ENCODE measurements at regions not wholly inside any gene's neighbourhood (a gene's known extent, or its start where the extent isn't known, plus 50 kb on each side); places are given as distances from the start of the nearest gene placed in this dataset.
"Not testable (repeated sequence)": the region's sequence is repeated elsewhere in the genome, so short reads cannot be mapped to it uniquely, and the experiment has no call there.

GRCh38 chr4:19214591-19215186 is 1037.0 kb upstream of the SLIT2 start:
- no peak for DNase-seq (ENCODE audit: low spot score)

DNA sequence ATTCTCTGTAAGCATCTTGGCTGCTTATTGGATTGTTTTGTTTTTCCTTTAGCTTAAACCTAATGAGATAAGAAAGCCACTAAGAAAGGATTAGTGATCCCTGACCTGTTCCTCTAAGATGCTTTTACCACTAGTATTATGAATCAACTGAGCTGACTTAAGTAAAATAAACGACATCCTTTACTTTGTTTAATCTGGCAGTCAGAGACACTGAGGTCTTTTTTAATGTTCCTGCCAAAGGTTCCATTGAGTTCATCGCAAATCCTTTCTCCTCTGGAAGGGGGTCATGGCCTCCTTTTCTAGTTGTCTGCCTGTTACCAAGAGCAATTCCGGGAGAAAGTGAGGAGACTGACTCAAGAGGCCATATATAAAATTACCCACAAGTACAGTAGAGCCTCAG is 1038.3 kb upstream of the SLIT2 start:
- no peak for DNase-seq (ENCODE audit: low spot score)

- no peak for DNase-seq (ENCODE audit: low spot score)
These were observed 1045.9 kb upstream of the SLIT2 start for GRCh38 chr4:19205853-19206252.

DNA sequence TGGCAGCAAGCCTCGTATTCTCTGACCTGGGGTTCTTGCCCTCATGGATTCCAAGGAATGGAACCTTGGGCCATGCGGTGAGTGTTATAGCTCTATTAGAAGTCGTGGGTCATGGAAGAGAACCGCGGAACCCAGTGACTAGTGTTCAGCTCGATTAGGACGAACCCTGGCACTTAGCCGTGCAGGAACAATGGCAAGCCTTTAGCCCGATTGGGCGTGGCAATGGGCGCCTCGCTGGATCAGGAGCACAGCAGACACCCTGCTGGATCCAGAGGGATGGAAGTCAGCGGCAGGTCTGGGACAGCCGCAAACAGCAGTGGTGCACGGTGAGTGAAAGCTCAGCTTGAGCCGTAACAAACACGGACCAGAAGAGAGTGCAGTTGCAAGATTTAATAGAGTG is 1053.9 kb upstream of the SLIT2 start:
- DNase-seq (ENCODE audit: low spot score), result not testable (repeated sequence)

DNA sequence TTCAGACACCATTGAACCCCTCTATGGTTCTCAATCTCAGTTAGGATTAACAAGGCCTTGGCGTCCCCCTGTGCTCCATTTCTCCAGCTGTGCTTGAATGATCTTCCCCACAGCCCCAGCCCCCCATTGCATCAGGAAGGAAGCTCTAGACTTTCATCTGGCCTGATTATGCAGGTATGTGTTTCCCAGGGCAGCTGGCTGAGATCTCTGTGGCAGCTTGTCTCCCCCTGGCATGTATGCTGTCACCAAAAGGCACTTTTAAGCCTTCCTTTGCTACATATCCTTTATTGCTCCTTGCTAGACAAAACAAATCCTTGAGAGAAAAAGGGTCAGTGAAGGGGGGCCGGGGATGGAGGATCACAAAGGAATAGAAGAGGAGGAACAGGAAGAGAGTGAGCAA is 1056.0 kb upstream of the SLIT2 start:
- DNase-seq (ENCODE audit: low spot score), result no peak

- no peak for DNase-seq (ENCODE audit: low spot score)
These were observed 1057.0 kb upstream of the SLIT2 start for GRCh38 chr4:19194672-19195071.

DNA sequence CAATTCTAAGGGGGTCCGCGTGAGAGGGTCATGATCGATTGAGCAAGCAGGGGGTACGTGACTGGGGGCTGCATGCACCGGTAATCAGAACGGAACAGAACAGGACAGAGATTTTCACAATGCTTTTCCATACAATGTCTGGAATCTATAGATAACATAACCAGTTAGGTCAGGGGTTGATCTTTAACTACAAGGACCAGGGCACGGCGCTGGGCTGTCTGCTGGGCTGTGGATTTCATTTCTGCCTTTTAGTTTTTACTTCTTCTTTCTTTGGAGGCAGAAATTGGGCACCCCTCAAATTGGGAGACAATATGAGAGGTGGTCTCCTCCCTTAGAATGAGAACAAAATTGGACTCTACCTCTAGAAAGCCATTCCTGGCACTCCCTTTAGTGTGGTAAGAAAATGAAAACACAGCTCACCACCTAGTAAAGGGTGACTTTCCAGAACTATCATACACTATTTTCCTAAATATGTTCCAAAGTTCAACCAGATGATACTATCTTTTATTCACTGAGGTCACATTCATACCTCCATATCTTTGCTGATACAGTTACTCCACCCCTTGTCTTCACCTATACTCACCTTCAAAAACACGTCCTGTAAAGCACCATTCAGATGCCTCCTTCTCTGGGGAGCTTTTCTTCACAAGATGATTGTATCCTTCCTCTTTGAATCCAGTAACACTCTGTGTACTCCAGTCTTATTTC is 1058.3 kb upstream of the SLIT2 start:
- DNase-seq (ENCODE audit: low spot score), result no peak

DNA sequence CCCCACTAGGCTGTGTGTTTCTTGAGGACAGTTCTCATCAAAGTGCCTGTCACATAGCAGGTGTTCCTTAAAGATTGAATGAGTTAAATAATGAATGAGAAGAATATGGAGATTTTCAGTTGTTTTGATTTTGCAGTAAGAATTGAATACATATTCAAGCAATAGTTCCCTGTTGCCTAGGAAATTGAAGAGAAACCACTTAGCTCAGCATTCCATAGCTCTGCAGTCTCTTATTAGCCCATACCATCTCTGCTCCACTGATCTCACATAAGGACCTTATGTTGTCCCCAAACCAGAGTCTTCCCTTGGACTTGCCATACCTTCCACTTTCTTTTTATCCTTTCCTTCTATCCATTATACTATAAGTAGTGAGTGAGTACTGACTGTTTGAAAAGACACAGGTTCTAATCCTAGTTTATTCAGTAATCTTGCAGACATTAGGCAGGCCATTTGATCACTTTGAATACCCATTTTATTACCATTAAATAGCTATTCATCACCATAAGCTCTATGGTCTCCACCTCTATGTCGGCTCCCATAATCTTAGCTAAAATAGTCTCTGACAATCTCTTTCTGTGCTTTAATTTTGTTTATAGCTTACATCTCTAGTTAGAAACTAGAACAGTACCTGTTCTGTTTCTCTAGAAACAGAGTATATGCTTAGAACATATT is 1059.6 kb upstream of the SLIT2 start:
- no peak for DNase-seq (ENCODE audit: low spot score)

- DNase-seq (ENCODE audit: low spot score), result no peak
These were observed 1064.0 kb upstream of the SLIT2 start for GRCh38 chr4:19187691-19188090.

DNA sequence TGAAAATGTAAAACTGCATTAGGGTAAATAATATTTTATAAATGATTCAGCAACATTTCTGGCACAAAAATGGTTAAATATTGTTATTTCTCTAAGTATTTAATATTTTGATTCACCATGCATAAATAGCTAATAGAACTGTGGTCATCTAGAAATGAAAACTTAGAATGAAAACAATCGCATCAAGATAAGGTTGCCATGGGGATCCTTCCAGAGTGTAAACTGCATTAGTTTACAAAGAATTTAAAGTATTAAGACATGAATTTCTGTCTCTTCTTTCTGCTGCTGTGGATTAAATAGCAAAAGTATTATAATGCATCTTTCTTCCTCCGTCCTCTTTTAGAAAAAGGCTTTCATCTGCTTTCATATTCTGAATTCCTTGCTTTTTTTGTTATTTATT is 1064.6 kb upstream of the SLIT2 start:
- DNase-seq (ENCODE audit: low spot score), result no peak

DNA sequence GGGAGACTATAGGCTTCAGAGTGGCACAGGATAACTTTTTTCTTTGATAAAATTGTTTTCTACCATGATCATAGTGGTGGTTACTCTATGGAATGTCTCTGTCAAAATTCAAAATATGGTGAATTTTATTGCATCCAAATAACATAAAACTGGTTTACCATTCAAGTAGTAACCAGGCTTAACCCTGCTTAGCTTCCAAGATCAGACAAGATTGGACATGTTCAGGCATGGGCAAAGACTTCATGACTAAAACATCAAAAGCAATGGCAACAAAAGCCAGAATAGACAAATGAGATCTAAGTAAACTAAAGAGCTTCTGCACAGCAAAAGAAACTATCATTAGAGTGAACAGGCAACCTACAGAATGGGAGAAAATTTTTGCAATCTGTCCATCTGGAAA is 1070.1 kb upstream of the SLIT2 start:
- DNase-seq (ENCODE audit: low spot score), result not testable (repeated sequence)

GRCh38 chr4:19178835-19179234 is 1072.9 kb upstream of the SLIT2 start:
- DNase-seq (ENCODE audit: low spot score), result no peak

DNA sequence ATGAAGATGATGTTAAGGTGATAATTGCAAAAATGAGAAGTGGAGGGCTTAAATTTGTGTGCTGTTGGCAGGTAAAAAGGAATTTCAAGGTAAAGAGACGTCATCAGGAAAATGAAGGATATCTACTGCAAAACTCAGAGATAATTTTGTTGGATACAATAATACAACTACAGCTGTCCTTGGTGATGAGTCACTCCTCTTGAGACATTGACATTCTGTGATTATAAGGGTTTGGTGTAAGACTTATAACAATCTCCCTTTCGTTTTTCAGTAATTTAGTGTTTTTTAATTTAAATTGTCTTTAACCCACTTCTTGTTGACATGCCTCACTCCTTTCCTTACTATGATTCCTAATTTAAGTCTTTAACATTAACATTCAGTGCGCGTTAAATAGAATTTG is 1074.1 kb upstream of the SLIT2 start:
- no peak for DNase-seq (ENCODE audit: low spot score)

- no peak for DNase-seq (ENCODE audit: low spot score)
These were observed 1079.9 kb upstream of the SLIT2 start for GRCh38 chr4:19171832-19172231.

DNA sequence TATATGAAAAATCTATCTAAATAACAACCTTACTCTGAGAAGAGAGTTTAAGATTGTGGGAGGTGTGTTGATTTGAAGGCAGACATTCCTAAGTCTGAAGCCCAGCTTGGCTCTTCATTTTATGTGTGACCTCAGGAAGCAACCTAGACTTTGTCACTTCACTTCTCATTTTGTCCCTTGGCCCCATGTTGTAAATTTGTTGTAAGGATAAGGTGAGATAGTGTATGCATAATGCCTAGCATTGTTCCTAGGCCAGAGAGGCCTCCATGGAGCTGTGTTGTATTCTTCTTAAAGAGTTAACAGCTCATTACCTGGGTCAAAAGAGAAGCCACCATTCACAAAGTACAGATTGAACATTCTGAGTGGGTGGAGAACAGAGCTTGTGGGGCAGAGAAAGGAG is 1084.4 kb upstream of the SLIT2 start:
- DNase-seq (ENCODE audit: low spot score), result peak; percentile 8

DNA sequence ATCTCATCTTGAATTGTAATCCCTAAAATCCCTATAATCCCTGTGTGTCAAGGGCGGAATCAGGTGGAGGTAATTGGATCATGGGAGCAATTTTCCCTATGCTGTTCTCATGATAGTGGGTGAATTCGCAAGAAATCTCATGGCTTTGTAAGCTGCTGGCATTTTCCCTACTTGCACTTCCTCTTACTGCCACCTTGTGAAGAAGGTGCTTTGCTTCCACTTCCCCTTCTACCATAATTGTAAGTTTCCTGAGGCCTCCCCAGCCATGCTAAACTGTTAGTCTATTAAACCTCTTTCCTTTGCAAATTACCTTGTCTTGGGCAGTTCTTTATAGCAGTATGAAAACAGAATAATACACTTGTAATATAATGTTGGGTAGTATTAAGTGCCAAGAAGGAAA is 1087.4 kb upstream of the SLIT2 start:
- DNase-seq (ENCODE audit: low spot score), result no peak

DNA sequence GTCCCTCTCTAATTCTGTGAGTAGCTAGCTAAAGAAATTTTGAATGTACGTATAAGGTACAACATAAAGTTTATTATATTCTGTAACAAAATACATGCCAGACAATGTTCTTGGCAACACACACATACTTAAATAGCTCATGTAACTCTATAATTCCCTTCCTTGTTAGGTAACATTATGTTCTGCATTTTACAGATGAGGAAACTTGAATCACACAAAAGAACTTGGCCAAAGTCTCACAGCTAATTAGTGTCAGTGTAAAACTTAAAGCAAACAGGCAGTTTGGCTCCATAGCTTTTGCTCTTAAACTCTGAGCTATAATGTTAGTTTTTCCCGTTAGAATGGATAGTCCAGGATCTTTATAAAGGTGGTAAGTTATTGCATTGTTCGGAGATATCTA is 1091.8 kb upstream of the SLIT2 start:
- DNase-seq (ENCODE audit: low spot score), result no peak

DNA sequence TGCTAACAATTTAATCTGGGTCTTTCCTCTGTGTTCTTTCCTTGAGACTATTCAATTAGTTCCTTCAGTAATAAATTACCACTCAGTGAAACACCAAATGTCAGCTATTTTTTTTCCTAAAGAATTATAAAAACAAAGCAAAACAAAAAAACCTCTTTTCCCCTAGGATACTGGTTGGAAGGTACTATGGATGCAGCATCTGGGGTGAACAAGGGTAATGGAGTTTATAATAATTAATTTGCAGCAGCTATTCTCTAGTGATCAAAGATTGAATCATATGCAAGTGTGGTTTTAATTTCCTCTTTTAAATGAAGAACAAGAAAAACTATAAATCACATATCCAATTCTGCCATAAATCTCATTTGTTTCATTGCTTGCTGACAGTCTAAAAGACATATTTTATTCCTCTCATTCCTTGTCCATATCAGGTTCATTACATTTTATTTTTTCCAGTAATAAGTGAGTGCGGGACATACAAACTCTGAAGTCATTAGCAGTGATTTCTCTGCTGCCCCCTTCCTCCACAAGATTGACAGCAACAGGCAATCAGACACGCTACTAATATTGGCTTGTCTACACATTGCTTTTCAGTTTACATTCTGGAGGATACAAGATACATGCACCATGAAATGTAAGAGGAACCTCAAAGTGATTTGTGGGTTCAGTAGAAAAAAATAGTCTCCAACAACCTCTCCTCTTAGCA is 1093.4 kb upstream of the SLIT2 start:
- DNase-seq (ENCODE audit: low spot score), result no peak

GRCh38 chr4:19156786-19157185 is 1094.9 kb upstream of the SLIT2 start:
- no peak for DNase-seq (ENCODE audit: low spot score)

DNA sequence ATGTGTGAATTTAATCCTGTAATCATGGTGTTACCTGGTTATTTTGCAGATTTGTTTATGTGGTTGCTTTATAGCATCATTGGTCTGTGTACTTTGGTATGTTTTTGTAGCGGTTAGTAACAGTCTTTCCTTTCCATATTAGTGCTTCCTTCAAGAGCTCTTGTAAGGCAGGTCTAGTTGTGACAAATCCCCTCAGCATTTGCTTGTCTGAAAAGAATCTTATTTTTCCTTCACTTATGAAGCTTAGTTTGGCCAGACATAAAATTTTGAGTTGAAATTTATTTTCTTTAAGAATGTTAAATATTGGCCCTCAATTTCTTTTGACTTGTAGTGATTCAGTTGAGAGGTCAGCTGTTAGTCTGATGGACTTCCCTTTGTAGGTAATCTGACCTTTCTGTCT is 1096.1 kb upstream of the SLIT2 start:
- no peak for DNase-seq (ENCODE audit: low spot score)

DNA sequence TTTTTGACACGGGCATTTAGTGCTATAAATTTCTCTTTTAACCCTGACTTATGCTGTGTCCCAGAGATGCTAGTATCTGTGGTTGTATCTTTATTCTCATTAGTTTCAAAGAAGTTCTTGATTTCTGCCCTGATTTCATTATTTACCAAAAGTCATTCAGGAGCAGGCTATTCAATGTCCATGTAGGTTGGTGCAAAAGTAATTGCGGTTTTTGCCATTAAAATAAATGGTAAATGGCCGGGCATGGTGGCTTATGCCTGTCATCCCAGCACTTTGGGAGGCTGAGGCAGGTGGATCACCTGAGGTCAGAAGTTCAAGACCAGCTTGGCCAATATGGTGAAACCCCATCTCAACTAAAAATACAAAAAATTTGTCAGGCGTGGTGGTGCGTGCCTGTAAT is 1097.4 kb upstream of the SLIT2 start:
- DNase-seq (ENCODE audit: low spot score), result not testable (repeated sequence)

DNA sequence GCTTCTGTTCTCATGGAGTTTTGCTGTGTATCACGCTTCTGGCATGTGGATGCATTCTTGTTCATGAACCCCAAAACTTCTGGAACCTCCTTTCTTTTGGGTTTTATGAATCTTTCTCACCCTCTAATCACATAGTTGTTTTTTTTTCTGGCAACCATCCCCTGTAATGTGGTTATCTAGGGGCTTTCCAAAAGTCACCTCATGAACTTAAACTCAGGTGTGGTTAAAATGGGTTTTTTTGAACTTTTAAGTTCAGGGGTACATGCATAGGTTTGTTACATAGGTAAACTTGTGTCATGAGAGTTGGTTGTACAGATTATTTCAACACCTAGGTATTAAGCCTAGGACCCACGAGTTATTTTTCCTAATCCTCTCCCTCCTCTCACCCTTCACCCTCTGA is 1099.4 kb upstream of the SLIT2 start:
- DNase-seq (ENCODE audit: low spot score), result no peak

DNA sequence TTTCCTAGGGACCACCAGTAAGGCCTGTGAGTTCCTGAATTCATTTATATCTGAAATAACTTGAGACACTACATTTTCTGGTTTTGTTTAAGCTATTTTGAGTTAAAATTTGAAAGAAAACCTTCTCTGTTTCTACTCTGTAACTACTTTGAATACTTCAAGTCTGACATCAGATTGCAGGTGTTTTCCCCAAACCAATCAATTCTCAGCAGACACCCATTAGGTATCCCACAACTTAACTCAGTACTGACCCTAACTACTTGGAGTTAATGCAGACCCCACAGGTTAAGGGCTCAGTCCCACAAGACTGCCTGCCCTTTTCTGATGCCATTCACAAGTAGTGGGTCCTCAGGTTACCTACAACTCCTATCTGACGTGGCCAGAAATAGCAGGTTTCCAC is 1100.0 kb upstream of the SLIT2 start:
- DNase-seq (ENCODE audit: low spot score), result no peak

Data from HuH-7 (cell line).